ENCODE measurements at regions not wholly inside any gene's neighbourhood (a gene's known extent, or its start where the extent isn't known, plus 50 kb on each side); places are given as distances from the start of the nearest gene placed in this dataset.

DNA sequence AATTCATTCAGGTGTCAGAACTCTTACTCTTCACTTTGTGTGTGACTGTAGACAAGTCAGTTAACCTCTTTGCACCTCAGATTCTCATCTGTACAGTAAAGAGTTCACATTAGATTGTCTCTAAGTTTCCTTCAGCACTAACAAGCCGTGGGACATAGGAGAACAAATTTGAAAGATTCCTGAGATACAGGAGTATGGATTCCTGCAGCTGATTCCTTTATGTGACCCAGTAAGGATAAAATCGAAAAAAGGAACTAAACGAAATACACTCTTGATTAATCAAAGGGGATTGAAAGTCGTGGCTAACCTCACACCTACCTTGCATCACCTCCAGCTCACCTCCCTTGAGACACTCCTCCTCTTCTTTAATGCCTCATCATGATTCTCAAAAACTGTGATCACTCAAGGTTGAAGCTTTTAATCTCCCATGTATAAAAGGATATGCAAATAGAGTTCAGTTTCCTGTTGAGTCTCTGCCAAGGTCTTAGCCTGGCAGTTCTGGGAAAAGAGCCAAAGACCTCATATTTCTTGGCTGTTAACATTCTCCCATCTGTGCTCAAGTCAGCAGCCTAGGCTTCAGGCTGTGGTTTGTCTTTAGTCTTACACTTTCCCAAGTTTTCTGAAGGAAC, 156.6 kb downstream of the DAD1 start:
- H3K4me1 ChIP-seq = peaks cover 25 to 69% (median 55%) of the 10 kb centered on the region in 6 donors
- no peak overlapping the region for H3K4me3 ChIP-seq
- no peaks in the 10 kb centered on the region for H3K36me3 ChIP-seq
- H3K27me3 ChIP-seq (replicated peaks in 1 of 7) = peaks cover 0 to 23% (median 0%) of the 10 kb centered on the region in 7 donors
- intact Hi-C loops (cut with DNase I; ENCODE audit: low total_unique reads) = no loop called here
- no peaks in the 10 kb centered on the region for H3K9me3 ChIP-seq
- 3 to 9% (median 5%) methylated on average over 4 of the region's 4 CpGs for WGBS, 5 donors
- H3K27ac ChIP-seq = peak overlapping the region in 5 of 8 donors; percentile 3 to 55 (median 23)
- DNase-seq = no peak
- TF ChIP-seq POLR2A (IDR thresholded peaks at IDR 0.05) (no peak), POLR2AphosphoS5 (IDR thresholded peaks at IDR 0.05) (peak in 1 of 3 donors; percentile 62)
- TF ChIP-seq, protein P1, sequence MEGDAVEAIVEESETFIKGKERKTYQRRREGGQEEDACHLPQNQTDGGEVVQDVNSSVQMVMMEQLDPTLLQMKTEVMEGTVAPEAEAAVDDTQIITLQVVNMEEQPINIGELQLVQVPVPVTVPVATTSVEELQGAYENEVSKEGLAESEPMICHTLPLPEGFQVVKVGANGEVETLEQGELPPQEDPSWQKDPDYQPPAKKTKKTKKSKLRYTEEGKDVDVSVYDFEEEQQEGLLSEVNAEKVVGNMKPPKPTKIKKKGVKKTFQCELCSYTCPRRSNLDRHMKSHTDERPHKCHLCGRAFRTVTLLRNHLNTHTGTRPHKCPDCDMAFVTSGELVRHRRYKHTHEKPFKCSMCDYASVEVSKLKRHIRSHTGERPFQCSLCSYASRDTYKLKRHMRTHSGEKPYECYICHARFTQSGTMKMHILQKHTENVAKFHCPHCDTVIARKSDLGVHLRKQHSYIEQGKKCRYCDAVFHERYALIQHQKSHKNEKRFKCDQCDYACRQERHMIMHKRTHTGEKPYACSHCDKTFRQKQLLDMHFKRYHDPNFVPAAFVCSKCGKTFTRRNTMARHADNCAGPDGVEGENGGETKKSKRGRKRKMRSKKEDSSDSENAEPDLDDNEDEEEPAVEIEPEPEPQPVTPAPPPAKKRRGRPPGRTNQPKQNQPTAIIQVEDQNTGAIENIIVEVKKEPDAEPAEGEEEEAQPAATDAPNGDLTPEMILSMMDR (IDR thresholded peaks at IDR 0.05 in 8 of 11, conservative IDR thresholded peaks at IDR 0.05 in 3 of 11) = no peak

DNA sequence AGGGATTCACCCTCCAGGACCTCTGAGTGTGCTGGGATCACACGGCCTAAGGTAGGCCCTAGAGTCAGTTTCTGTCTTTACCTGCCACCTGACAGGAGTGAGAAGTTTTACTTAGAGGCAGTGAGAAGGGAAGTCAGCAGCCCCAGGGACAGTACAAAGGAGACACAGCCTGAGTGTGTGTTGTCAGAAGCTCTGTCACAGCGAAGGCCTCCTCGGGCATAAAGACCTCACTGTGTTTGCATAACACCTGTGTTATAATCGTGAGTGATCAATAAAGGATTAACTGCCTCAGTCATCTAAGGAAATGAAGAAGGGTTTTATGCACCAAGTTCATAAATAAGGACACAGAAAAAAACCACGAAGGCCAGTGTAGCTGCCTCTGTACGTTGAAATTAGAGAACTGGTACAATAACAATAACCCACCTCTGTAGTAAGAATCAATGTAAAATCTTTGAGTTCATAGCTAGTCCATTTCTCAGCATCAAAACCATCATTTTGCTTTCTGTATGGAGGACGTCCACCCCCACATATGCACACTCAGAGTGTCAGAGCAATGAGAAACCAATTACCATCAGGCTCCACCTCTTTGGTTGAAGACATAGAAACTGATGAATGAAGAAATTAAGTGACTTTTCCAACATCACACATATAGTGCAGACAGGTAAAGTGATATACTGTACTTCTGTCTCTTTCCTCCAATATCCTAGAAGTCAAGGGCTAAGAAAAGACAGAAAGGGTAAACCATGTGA, 159.3 kb downstream of the DAD1 start:
- Histone ChIP-seq H3K27me3 (replicated peaks in 1 of 7) (peaks cover 0 to 26% (median 0%) of the 10 kb centered on the region in 7 donors), H3K36me3 (no peaks in the 10 kb centered on the region), H3K9me3 (no peaks in the 10 kb centered on the region), H3K4me3 (peak overlapping the region in 1 of 8 donors; percentile 21), H3K27ac (peak overlapping the region in 7 of 8 donors; percentile 36 to 81 (median 63)), H3K4me1 (peaks cover 25 to 81% (median 60%) of the 10 kb centered on the region in 6 donors)
- TF ChIP-seq POLR2AphosphoS5 (IDR thresholded peaks at IDR 0.05) = no peak
- TF ChIP-seq, protein P1 (IDR thresholded peaks at IDR 0.05 in 8 of 11, conservative IDR thresholded peaks at IDR 0.05 in 3 of 11) = no peak
- no peak for TF ChIP-seq POLR2A (IDR thresholded peaks at IDR 0.05)
- DNase-seq = no peak
- 44 to 59% (median 48%) methylated on average over 7 of the region's 7 CpGs for WGBS, 5 donors
- intact Hi-C loops (cut with DNase I; ENCODE audit: low total_unique reads) = no loop called here

DNA sequence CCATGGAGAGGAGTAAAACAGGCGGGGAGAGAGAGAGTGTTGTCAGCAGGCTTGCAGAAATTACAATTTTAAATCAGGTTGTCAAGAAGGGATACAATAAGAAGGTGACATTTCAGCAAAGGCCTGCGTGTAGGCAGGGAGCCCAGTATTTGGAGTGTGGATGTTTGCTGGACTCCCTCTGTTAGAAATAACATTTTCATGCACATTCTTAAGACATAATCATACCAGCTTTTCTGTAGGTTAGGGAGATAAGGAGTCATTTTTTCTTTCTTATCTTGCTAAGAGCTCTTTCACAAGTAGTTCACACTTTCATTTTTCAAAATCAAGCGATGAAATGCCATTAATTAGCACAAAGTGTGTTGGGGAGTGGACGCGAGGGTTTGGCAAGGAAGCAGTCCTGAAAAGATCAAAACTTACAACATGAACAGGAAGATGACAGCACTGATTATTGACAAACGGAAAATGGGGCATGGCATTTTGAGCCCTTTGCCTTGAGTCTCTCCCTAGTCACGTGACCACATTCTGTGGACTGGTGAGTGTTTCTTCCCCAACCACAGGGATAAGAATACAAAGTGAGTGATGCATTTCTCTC, 160.2 kb downstream of the DAD1 start:
- DNase-seq = no peak
- Histone ChIP-seq H3K4me1 (peaks cover 25 to 80% (median 58%) of the 10 kb centered on the region in 6 donors), H3K27ac (peak overlapping the region in 7 of 8 donors; percentile 36 to 81 (median 63)), H3K27me3 (replicated peaks in 1 of 7) (peaks cover 0 to 26% (median 0%) of the 10 kb centered on the region in 7 donors), H3K4me3 (peak overlapping the region in 1 of 8 donors; percentile 21), H3K36me3 (no peaks in the 10 kb centered on the region), H3K9me3 (no peaks in the 10 kb centered on the region)
- peak in 1 of 3 donors; percentile 58 for TF ChIP-seq POLR2AphosphoS5 (IDR thresholded peaks at IDR 0.05)
- TF ChIP-seq POLR2A (IDR thresholded peaks at IDR 0.05) = no peak
- TF ChIP-seq, protein P1 (IDR thresholded peaks at IDR 0.05 in 8 of 11, conservative IDR thresholded peaks at IDR 0.05 in 3 of 11) = no peak
- intact Hi-C loops (cut with DNase I; ENCODE audit: low total_unique reads) = no loop called here
- WGBS, 5 donors = 22 to 41% (median 27%) methylated on average over 7 of the region's 7 CpGs
